Activated naive CD8-positive, alpha-beta T cell treated with anti-CD3 and anti-CD28 coated beads for 36 hours (primary cell): ENCODE measurements at regions not wholly inside any gene's neighbourhood (a gene's known extent, or its start where the extent isn't known, plus 50 kb on each side); places are given as distances from the start of the nearest gene placed in this dataset.

Experiments
- DNase-seq: peaks from one replicate; pipeline ENCODE4 v3.0.0; 2021
- H3K27ac Mint-ChIP-seq: one replicate; pipeline ENCODE4 v1.8.0; 2022; ENCODE audit warnings: mild to moderate bottlenecking, moderate library complexity, mixed read lengths
- H3K27me3 Mint-ChIP-seq: one replicate; pipeline ENCODE4 v1.8.0; 2022; ENCODE audit warnings: mild to moderate bottlenecking, mixed read lengths
- H3K36me3 Mint-ChIP-seq: one replicate; pipeline ENCODE4 v1.8.0; 2021; ENCODE audit warnings: mild to moderate bottlenecking, mixed read lengths
- H3K4me1 Mint-ChIP-seq: one replicate; pipeline ENCODE4 v1.8.0; 2021; ENCODE audit warnings: mixed read lengths
- H3K4me3 Mint-ChIP-seq: one replicate; pipeline ENCODE4 v1.8.0; 2022; ENCODE audit warnings: mild to moderate bottlenecking, moderate library complexity, mixed read lengths
- H3K9me3 Mint-ChIP-seq: one replicate; pipeline ENCODE4 v1.8.0; 2022; ENCODE audit warnings: mixed read lengths

GRCh38 chr3:96086018-96086417 lies 728.4 kb upstream of the EPHA6 start:
- H3K27ac Mint-ChIP-seq = no peak overlapping the region
- no peak for DNase-seq
- H3K4me1 Mint-ChIP-seq = no peaks in the 10 kb centered on the region
- H3K9me3 Mint-ChIP-seq = peaks cover 1% of the 10 kb centered on the region
- H3K4me3 Mint-ChIP-seq = no peak overlapping the region
- no peaks in the 10 kb centered on the region for H3K36me3 Mint-ChIP-seq
- H3K27me3 Mint-ChIP-seq = no peaks in the 10 kb centered on the region

- Mint-ChIP-seq H3K4me3 (no peak overlapping the region), H3K36me3 (no peaks in the 10 kb centered on the region), H3K9me3 (peaks cover 3% of the 10 kb centered on the region), H3K4me1 (no peaks in the 10 kb centered on the region), H3K27ac (no peak overlapping the region), H3K27me3 (no peaks in the 10 kb centered on the region)
- DNase-seq = no peak
Observed at GRCh38 chr3:96101006-96101560, 713.3 kb upstream of the EPHA6 start.

GRCh38 chr3:96106701-96107100 lies 707.7 kb upstream of the EPHA6 start:
- Mint-ChIP-seq H3K9me3 (no peaks in the 10 kb centered on the region), H3K27ac (no peak overlapping the region), H3K4me3 (no peak overlapping the region), H3K27me3 (no peaks in the 10 kb centered on the region), H3K4me1 (no peaks in the 10 kb centered on the region), H3K36me3 (no peaks in the 10 kb centered on the region)
- DNase-seq = no peak
